DMS114 treated with DMSO at 0.1 percent for 48 hours (cell line): ENCODE measurements at regions not wholly inside any gene's neighbourhood (a gene's known extent, or its start where the extent isn't known, plus 50 kb on each side); places are given as distances from the start of the nearest gene placed in this dataset.
"Not testable (repeated sequence)": the region's sequence is repeated elsewhere in the genome, so short reads cannot be mapped to it uniquely, and the experiment has no call there.

ENCODE experiments used
- DNase-seq: peaks from one replicate; lab custom pipeline; 2025; ENCODE audit not compliant: unreplicated experiment; lab: John Stamatoyannopoulos, UW

- no peak for DNase-seq
Observed at GRCh38 chr2:160583813-160584537, 90.4 kb upstream of the RBMS1 start.

DNA sequence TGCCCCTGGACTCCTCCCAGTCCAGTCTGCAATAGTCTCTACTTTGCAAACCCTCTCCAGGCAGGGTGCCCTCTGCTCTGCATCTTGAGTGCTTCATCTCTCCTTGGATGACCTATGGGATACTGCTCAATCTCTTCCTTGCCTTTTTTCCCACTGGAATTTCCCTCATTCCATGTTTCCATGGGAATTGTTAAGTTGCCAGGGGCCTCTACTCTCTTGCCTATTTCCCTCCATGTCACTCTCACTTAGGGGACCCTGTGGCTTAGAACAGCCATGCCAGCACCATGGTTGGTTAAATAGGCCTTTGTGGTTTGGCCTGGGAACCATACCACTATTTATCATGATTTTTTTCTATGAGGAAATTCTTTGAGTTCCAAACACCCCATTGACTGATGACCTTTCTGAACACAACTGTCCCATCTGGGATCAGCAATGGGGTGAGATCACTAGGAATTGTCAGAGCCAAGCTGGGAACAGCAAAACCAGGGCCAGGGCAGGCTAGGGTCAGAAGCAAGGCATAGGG lies 91.4 kb upstream of the RBMS1 start:
- no peak for DNase-seq

DNA sequence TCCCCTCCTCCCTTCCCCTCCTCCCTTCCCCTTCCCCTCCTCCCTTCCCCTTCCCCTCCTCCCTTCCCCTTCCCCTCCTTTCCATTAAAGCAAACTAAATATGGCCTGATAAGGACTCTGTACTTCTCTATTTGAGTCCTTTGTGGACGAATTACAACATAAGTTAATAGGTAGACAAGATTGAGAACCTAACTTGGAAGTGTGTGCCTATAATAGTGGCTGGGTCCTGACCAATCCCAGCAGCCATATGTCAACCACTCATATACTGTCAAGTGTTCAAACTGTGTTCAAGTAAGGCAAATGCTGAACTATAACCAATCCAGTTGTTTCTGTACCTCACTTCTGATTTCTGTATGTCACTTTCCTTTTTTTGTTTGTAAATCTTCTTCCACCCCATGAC lies 97.1 kb upstream of the RBMS1 start:
- no peak for DNase-seq

DNA sequence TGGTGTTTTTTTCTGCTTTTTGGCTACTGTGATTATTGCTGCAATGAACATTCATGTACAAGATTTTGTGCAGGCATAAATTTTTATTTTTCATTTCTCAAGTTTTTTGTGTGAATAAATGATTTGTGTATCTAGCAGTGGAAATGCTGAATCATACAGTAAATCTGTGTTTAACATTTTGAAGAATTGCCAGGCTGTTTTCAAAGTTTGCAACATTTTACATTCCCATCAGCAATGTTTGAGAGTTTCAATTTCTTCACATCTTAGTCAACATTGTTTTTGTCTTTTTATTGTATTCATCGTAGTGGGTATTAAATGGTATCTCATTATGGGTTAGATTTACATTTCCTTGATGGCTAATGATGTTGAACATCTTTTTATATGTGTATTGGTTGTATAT lies 98.8 kb upstream of the RBMS1 start:
- DNase-seq, result no peak

DNA sequence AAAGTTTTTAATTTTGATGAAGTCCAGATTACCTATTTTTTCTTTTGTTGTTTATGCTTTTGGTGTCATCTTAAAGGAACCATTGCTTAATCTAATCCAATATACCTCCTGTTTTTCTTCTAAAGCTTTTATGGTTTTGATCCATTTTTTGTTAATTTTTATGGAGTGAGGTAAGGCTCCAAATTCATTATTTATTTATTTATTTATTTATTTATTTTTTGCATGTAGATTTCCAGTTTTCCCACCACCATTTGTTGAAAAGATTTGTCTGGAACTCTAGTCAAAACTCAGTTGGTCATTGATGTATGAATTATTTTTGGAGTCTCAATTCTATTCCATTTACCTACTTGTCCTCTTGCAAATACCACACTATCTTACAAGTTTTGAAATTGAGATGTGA lies 99.4 kb upstream of the RBMS1 start:
- no peak for DNase-seq

GRCh38 chr2:160596441-160596840 lies 102.8 kb upstream of the RBMS1 start:
- DNase-seq, result no peak

- DNase-seq, result not testable (repeated sequence)
Observed at GRCh38 chr2:160600437-160600836, 106.8 kb upstream of the RBMS1 start.

GRCh38 chr2:160602073-160602472 lies 108.5 kb upstream of the RBMS1 start:
- DNase-seq, result no peak

DNA sequence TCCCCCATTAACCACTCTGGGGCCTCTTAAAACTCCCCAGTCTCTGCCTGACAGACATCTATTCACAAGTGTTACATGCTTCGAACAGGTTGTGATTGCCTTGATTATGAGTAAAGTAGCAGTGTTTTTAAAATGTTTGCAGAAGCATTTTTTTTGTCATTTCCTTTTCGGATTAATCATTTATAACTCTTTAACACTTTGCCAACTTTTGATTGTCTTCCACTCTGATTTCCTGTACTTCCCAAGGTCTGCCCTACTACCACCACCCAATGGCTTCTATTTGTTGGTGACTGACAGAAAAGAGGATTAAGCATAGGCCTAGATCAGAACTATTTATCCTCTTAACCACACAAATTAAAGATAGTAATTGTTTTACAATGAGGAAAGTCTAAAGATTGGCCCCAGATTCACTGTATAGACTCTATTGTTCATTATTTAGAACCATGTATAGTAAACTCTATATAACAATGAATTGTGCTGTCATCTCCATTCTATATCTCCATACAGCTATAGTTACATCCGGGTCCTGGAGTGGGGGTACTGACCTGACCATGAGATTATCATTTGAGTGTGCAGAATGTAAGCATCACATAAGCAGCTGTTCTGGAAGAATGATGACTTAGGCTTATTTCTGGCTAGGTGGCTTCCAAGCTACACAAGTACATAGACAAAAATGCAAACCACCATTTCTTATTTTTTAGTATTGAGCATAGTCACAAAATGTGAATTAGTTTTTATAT lies 110.3 kb upstream of the RBMS1 start:
- DNase-seq, result no peak

DNA sequence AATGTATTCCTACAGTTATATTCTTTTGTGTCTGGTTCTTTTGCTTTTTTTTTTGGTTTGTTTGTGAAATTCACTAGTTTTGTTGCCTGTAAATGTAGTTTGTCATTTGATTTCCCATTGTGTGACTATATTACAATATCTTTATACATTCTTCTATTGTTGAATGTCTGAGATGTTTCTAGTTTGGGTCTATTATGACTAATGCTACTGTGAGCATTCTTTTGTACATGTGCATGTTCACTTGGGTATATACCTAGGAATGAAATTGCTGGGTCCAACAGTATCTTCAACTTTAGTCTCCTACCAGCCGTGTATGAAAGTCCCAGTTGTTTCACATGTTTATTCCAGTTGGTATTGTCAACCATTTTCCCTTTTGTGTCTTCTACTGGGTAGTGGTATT lies 112.7 kb upstream of the RBMS1 start:
- no peak for DNase-seq

- DNase-seq, result no peak
Observed at GRCh38 chr2:160608599-160608998, 115.0 kb upstream of the RBMS1 start.

DNA sequence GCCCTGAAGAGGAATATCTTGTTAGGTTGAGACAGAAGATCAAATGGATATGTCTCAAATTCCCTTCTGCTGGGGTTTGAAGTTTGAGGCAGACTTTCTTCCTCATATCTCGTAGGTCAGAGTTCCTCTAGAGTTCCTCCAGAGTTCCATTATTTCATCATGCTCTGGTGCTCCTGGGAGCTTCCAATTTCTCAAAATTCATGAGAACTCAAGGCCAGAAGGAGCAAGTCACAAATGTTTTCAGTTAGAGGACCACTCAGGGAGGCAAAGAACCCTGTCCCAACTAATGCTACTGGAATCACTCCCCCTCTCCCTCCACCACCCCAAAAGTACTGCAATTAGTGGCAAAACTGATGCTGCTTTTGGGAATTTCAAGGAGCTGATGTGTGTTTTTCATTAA lies 115.7 kb upstream of the RBMS1 start:
- no peak for DNase-seq

DNA sequence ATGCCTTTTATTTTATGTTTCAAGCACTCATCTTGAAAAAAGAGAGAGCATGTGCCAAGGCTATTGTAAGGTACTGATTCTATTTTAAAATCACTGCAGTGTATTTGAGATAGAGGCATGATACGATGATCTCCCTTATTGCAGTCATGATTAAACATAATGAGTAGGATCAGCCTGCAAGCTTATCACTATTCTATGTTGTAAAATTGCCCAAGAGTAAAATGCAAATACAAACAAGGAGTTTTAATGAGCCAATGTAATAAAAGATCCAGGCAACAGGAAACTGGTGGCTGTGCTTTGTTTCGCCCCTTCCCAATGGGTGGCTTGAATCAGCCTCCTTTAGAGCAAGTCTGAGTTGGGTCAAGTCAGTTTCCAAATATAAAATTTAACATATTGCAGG lies 116.4 kb upstream of the RBMS1 start:
- DNase-seq, result no peak

GRCh38 chr2:160612266-160612856 lies 118.8 kb upstream of the RBMS1 start:
- no peak for DNase-seq

DNA sequence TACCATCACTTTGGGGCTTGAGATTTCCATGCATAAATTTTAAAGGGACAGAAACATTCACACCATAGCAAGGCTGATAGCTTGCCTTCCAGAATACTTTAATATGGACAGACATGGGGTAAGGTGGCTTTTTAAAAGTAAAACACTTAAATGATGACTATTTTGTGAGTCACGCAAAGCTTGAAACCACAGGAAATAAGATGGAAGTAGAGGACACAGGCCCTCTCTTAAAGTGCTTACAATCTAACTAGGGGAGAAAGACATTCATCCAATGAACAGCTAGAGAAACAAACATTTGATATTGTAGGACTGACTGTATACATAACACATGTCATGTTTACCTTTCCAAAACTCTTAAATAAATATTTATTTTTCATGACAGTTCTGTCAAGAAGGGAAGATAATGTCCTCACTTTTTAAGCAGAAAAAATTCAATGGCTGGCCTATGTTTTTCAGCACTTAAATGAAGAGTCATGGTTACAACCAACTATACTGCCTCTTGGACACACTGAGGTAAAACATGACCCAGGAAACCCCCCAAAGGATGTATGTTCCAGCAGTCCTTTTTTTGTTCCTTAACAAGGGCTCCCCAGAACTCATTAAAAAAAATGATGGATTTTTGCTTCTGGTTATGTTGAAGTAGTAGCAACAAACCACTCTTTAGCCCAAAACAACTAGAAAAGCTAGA lies 120.0 kb upstream of the RBMS1 start:
- no peak for DNase-seq

DNA sequence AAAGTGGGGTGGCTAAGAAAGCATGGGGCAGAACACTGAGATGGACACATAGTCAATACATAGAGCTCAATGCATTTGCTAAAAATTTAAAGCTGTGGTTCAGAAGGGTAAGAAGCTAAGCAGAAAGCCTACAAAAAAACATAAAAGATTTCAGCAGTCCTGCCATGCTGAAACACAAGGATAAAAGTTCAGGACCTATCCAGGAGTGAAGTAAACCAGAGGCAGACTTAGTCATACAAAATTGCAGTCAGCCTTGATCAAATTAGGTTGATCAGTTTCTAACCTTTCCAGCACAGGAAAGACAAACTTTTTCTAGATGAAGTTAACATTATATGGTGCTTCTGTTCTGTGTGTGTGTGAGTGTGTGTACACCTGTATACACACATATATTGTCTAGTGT lies 120.8 kb upstream of the RBMS1 start:
- no peak for DNase-seq

DNA sequence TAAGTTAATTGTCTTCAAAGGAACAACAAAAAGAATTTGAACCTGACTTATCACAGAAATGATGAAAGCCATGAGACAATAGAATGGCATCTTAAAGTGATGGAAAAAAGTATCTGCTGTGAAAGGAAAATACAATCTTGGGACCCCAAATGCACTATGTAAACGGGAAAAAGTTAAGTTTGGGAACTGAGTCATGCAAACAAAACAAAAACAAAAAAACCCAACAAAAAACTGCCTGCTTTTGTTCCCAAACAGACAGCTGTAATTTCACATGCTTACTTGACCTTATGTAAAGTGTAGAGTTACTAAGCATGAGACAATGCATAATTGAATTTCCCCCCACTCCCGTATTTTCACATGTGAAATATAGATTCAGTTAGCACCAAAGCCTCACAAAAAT lies 122.1 kb upstream of the RBMS1 start:
- no peak for DNase-seq

- no peak for DNase-seq
Observed at GRCh38 chr2:160616149-160616548, 122.5 kb upstream of the RBMS1 start.

DNA sequence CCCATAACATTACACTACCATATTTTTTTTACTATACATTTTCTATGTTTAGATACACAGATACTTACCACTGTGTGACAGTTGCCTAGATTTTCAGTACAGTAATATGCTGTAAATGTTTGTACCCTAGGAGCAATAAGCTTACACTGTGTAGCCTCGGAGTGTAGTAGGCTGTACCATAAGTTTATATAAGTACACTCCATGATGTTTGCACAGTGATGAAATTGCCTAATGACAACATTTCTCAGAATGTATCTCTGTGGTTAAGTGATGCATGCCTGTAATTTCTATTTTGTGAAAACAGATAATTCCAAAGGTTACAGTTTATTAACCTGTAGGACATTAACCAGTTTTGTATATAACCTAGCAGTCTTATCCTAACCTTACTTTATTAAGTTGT lies 128.1 kb upstream of the RBMS1 start:
- DNase-seq, result no peak

- DNase-seq, result not testable (repeated sequence)
Observed at GRCh38 chr2:160628020-160628637, 134.5 kb upstream of the RBMS1 start.

DNA sequence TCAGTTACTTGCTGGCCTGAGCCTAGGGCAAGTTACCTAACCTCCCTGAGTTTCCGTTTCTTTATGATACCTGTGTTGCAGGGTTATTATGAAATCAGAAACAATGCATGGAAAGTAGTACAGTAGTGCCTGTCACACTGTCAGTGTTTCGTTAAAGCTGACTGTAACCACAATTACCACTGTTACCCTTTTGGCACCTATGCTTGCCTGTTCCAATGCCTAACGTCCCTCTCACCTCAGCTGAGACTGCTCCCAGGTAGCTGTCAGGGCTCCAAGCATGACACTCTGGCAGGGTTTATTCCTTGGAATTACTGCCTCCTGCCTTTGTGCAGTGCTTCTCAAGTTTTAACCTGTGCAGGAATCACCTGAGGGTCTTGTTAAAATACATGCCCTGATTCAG lies 135.2 kb upstream of the RBMS1 start:
- DNase-seq, result no peak
